ENCODE measurements at regions not wholly inside any gene's neighbourhood (a gene's known extent, or its start where the extent isn't known, plus 50 kb on each side); places are given as distances from the start of the nearest gene placed in this dataset.

DNA sequence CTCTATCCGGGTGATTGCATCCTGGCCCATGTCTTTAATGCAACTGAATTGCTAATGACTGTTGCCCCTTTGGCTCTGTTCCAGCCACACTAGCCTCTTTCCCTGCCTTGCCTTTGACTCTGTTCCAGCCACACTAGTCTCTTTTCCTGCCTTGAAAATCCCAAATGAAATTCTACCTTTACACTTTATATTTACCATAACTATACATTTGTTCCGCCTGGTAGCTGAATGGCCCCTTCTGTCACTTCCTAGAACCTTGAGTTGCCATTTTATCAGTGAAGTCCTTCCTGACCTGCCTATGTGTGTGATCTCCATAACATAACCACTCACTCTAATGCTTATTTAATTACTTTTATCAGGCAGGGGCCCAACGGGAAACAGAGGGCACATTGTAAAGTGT, 1120.4 kb upstream of the WWC1 start:
- no peaks in the 10 kb centered on the region for H3K4me1 ChIP-seq (ENCODE audit: control insufficient read depth, insufficient read depth, low read length)
- H3K27me3 ChIP-seq (ENCODE audit: control insufficient read depth, insufficient read depth, low read length) = no peaks in the 10 kb centered on the region
- H3K9ac ChIP-seq (ENCODE audit: low read depth, low read length) = no peak overlapping the region
- no peaks in the 10 kb centered on the region for H3K36me3 ChIP-seq (ENCODE audit: insufficient read depth, low read length)
- no peaks in the 10 kb centered on the region for H3K9me3 ChIP-seq (replicated peaks; ENCODE audit: low read length)
- no peak overlapping the region for H3K4me3 ChIP-seq (ENCODE audit: low read length)
- H3K4me2 ChIP-seq (ENCODE audit: low read length) = no peak overlapping the region

GRCh38 chr5:167177736-167178135, 1113.7 kb upstream of the WWC1 start:
- no peak overlapping the region for H3K4me2 ChIP-seq (ENCODE audit: low read length)
- no peak overlapping the region for H3K9ac ChIP-seq (ENCODE audit: low read depth, low read length)
- H3K36me3 ChIP-seq (ENCODE audit: insufficient read depth, low read length) = no peaks in the 10 kb centered on the region
- H3K27me3 ChIP-seq (ENCODE audit: control insufficient read depth, insufficient read depth, low read length) = no peaks in the 10 kb centered on the region
- H3K4me1 ChIP-seq (ENCODE audit: control insufficient read depth, insufficient read depth, low read length) = no peaks in the 10 kb centered on the region
- no peak overlapping the region for H3K4me3 ChIP-seq (ENCODE audit: low read length)
- H3K9me3 ChIP-seq (replicated peaks; ENCODE audit: low read length) = no peaks in the 10 kb centered on the region

GRCh38 chr5:167180906-167181305, 1110.5 kb upstream of the WWC1 start:
- H3K27me3 ChIP-seq (ENCODE audit: control insufficient read depth, insufficient read depth, low read length) = no peaks in the 10 kb centered on the region
- H3K4me3 ChIP-seq (ENCODE audit: low read length) = no peak overlapping the region
- no peaks in the 10 kb centered on the region for H3K9me3 ChIP-seq (replicated peaks; ENCODE audit: low read length)
- H3K4me1 ChIP-seq (ENCODE audit: control insufficient read depth, insufficient read depth, low read length) = no peaks in the 10 kb centered on the region
- H3K4me2 ChIP-seq (ENCODE audit: low read length) = no peak overlapping the region
- H3K9ac ChIP-seq (ENCODE audit: low read depth, low read length) = no peak overlapping the region
- H3K36me3 ChIP-seq (ENCODE audit: insufficient read depth, low read length) = no peaks in the 10 kb centered on the region

- no peak overlapping the region for H3K9ac ChIP-seq (ENCODE audit: low read depth, low read length)
- H3K4me2 ChIP-seq (ENCODE audit: low read length) = no peak overlapping the region
- H3K9me3 ChIP-seq (replicated peaks; ENCODE audit: low read length) = no peaks in the 10 kb centered on the region
- no peaks in the 10 kb centered on the region for H3K36me3 ChIP-seq (ENCODE audit: insufficient read depth, low read length)
- H3K27me3 ChIP-seq (ENCODE audit: control insufficient read depth, insufficient read depth, low read length) = no peaks in the 10 kb centered on the region
- peaks cover 3% of the 10 kb centered on the region for H3K4me1 ChIP-seq (ENCODE audit: control insufficient read depth, insufficient read depth, low read length)
- H3K4me3 ChIP-seq (ENCODE audit: low read length) = no peak overlapping the region
Observed at GRCh38 chr5:167205881-167206280, 1085.6 kb upstream of the WWC1 start.

DNA sequence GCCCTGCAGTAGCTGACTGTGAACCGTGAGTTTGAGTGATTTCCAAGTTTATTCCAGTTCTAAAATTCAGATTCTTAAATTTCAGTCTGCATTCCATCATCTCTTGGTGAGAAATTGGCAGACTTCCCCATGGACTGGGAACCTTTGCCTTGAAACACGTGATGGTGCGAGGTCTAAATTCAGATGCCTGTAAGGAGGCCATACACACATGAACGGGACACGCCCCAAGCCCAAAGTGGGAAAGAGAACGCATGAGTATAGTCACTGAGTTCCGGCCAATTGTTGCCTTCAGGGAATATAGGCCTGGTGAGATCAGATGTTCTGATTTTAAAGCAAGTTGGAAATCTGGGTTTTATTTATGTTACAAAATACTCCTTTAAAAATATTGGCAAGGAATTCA, 1084.4 kb upstream of the WWC1 start:
- Histone ChIP-seq H3K36me3 (ENCODE audit: insufficient read depth, low read length) (no peaks in the 10 kb centered on the region), H3K4me2 (ENCODE audit: low read length) (no peak overlapping the region), H3K27me3 (ENCODE audit: control insufficient read depth, insufficient read depth, low read length) (no peaks in the 10 kb centered on the region), H3K4me3 (ENCODE audit: low read length) (no peak overlapping the region), H3K9me3 (replicated peaks; ENCODE audit: low read length) (no peaks in the 10 kb centered on the region), H3K4me1 (ENCODE audit: control insufficient read depth, insufficient read depth, low read length) (peaks cover 3% of the 10 kb centered on the region), H3K9ac (ENCODE audit: low read depth, low read length) (no peak overlapping the region)

GRCh38 chr5:167208911-167209310, 1082.5 kb upstream of the WWC1 start:
- Histone ChIP-seq H3K27me3 (ENCODE audit: control insufficient read depth, insufficient read depth, low read length) (no peaks in the 10 kb centered on the region), H3K9me3 (replicated peaks; ENCODE audit: low read length) (no peaks in the 10 kb centered on the region), H3K9ac (ENCODE audit: low read depth, low read length) (no peak overlapping the region), H3K4me1 (ENCODE audit: control insufficient read depth, insufficient read depth, low read length) (peaks cover 3% of the 10 kb centered on the region), H3K4me3 (ENCODE audit: low read length) (no peak overlapping the region), H3K36me3 (ENCODE audit: insufficient read depth, low read length) (no peaks in the 10 kb centered on the region), H3K4me2 (ENCODE audit: low read length) (no peak overlapping the region)

GRCh38 chr5:167217097-167217743, 1074.2 kb upstream of the WWC1 start:
- Histone ChIP-seq H3K9me3 (replicated peaks; ENCODE audit: low read length) (no peaks in the 10 kb centered on the region), H3K4me3 (ENCODE audit: low read length) (no peak overlapping the region), H3K9ac (ENCODE audit: low read depth, low read length) (no peak overlapping the region), H3K4me1 (ENCODE audit: control insufficient read depth, insufficient read depth, low read length) (no peaks in the 10 kb centered on the region), H3K27me3 (ENCODE audit: control insufficient read depth, insufficient read depth, low read length) (no peaks in the 10 kb centered on the region), H3K36me3 (ENCODE audit: insufficient read depth, low read length) (no peaks in the 10 kb centered on the region), H3K4me2 (ENCODE audit: low read length) (no peak overlapping the region)

DNA sequence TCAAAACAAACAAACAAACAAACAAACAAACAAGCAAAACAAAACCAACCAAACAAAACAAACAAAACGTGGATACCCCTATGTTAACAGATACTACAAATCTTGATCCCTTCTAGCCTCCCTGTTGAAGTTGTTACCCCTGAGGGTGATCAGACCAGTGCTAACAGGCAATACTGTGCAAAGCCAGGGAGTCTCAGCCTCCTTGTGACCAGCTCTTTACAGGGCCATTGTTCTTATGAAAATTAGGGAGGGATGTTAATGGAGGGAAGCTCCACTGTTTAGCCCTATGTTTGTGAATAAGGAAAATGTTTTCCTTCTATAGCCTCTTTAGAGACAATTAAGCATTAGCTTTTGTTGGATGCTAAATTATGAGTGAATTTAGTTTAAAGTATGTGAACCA, 1072.1 kb upstream of the WWC1 start:
- H3K36me3 ChIP-seq (ENCODE audit: insufficient read depth, low read length) = no peaks in the 10 kb centered on the region
- no peak overlapping the region for H3K4me2 ChIP-seq (ENCODE audit: low read length)
- H3K27me3 ChIP-seq (ENCODE audit: control insufficient read depth, insufficient read depth, low read length) = no peaks in the 10 kb centered on the region
- no peak overlapping the region for H3K9ac ChIP-seq (ENCODE audit: low read depth, low read length)
- H3K9me3 ChIP-seq (replicated peaks; ENCODE audit: low read length) = no peaks in the 10 kb centered on the region
- H3K4me1 ChIP-seq (ENCODE audit: control insufficient read depth, insufficient read depth, low read length) = no peaks in the 10 kb centered on the region
- H3K4me3 ChIP-seq (ENCODE audit: low read length) = no peak overlapping the region

GRCh38 chr5:167226386-167226785, 1065.1 kb upstream of the WWC1 start:
- Histone ChIP-seq H3K9ac (ENCODE audit: low read depth, low read length) (no peak overlapping the region), H3K4me1 (ENCODE audit: control insufficient read depth, insufficient read depth, low read length) (no peaks in the 10 kb centered on the region), H3K4me2 (ENCODE audit: low read length) (no peak overlapping the region), H3K9me3 (replicated peaks; ENCODE audit: low read length) (peaks cover 8% of the 10 kb centered on the region), H3K36me3 (ENCODE audit: insufficient read depth, low read length) (no peaks in the 10 kb centered on the region), H3K27me3 (ENCODE audit: control insufficient read depth, insufficient read depth, low read length) (no peaks in the 10 kb centered on the region), H3K4me3 (ENCODE audit: low read length) (no peak overlapping the region)

DNA sequence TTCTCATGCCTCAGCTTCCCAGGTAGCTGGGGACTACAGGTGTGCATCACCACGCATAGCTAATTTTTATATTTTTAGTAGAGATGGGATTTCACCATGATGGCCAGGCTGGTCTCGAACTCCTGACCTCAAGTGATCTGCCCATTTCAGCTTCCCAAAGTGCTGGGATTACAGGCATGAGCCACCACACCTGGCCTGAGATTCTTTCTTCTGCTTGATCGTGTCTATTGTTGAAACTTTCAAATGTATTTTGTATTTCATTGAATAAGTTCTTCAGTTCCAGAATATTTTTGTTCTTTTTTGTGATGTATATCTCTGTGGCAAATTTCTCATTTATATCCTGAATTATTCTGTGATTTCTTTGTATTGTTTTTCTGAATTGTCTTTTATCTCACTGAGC, 1063.3 kb upstream of the WWC1 start:
- H3K4me3 ChIP-seq (ENCODE audit: low read length) = no peak overlapping the region
- H3K4me2 ChIP-seq (ENCODE audit: low read length) = no peak overlapping the region
- H3K9ac ChIP-seq (ENCODE audit: low read depth, low read length) = no peak overlapping the region
- H3K4me1 ChIP-seq (ENCODE audit: control insufficient read depth, insufficient read depth, low read length) = no peaks in the 10 kb centered on the region
- peaks cover 8% of the 10 kb centered on the region for H3K9me3 ChIP-seq (replicated peaks; ENCODE audit: low read length)
- no peaks in the 10 kb centered on the region for H3K27me3 ChIP-seq (ENCODE audit: control insufficient read depth, insufficient read depth, low read length)
- H3K36me3 ChIP-seq (ENCODE audit: insufficient read depth, low read length) = no peaks in the 10 kb centered on the region

GRCh38 chr5:167229751-167230150, 1061.7 kb upstream of the WWC1 start:
- Histone ChIP-seq H3K27me3 (ENCODE audit: control insufficient read depth, insufficient read depth, low read length) (no peaks in the 10 kb centered on the region), H3K4me1 (ENCODE audit: control insufficient read depth, insufficient read depth, low read length) (peaks cover 7% of the 10 kb centered on the region), H3K36me3 (ENCODE audit: insufficient read depth, low read length) (no peaks in the 10 kb centered on the region), H3K4me2 (ENCODE audit: low read length) (no peak overlapping the region), H3K4me3 (ENCODE audit: low read length) (no peak overlapping the region), H3K9ac (ENCODE audit: low read depth, low read length) (no peak overlapping the region), H3K9me3 (replicated peaks; ENCODE audit: low read length) (peaks cover 8% of the 10 kb centered on the region)

DNA sequence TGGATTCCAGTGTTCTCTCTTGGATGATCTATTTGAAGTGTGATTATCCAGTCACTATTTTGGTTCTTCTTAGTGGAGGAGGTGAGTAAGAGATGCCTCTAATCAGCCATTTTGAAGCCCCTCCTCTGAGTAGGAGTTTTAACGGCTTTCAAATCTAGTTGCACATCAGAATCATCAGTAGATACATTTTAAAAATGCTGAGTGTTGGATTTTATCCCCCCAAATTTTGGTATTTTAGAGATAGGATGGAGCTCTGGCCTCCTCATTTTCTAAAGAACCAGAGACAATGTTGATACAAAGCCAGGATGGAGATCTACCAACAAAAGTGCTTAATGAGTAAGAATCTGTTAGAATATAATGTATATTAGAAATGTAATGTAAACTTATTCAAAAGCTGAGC, 1061.0 kb upstream of the WWC1 start:
- no peaks in the 10 kb centered on the region for H3K27me3 ChIP-seq (ENCODE audit: control insufficient read depth, insufficient read depth, low read length)
- H3K9ac ChIP-seq (ENCODE audit: low read depth, low read length) = no peak overlapping the region
- no peak overlapping the region for H3K4me2 ChIP-seq (ENCODE audit: low read length)
- peaks cover 8% of the 10 kb centered on the region for H3K9me3 ChIP-seq (replicated peaks; ENCODE audit: low read length)
- no peaks in the 10 kb centered on the region for H3K36me3 ChIP-seq (ENCODE audit: insufficient read depth, low read length)
- H3K4me1 ChIP-seq (ENCODE audit: control insufficient read depth, insufficient read depth, low read length) = peaks cover 7% of the 10 kb centered on the region
- H3K4me3 ChIP-seq (ENCODE audit: low read length) = no peak overlapping the region
